Fibroblast of pulmonary artery (primary cell): ENCODE measurements at regions not wholly inside any gene's neighbourhood (a gene's known extent, or its start where the extent isn't known, plus 50 kb on each side); places are given as distances from the start of the nearest gene placed in this dataset.

Experiments
- DNase-seq: peaks from one replicate; pipeline ENCODE4 v3.0.0-alpha.2; 2010; ENCODE audit warnings: low read depth
- H3K4me3 ChIP-seq: replicated peaks from 2 replicates; pipeline ENCODE4 v1.5.1; 2011; ENCODE audit warnings: low read depth, mild to moderate bottlenecking, control low read depth, low read length, moderate library complexity
- CTCF ChIP-seq: IDR thresholded peaks from 2 replicates; pipeline ENCODE4 v1.5.1; 2011; ENCODE audit warnings: mild to moderate bottlenecking, control low read depth, low read length, inconsistent platforms; ENCODE audit errors: missing control alignments

- no peak for TF ChIP-seq CTCF
- no peak overlapping the region for H3K4me3 ChIP-seq
- DNase-seq: no peak
Measured at GRCh38 chr5:72648480-72648879, 141.3 kb upstream of the ZNF366 start.

- no peak overlapping the region for H3K4me3 ChIP-seq
- no peak for TF ChIP-seq CTCF
- DNase-seq: no peak
Measured at GRCh38 chr5:72647806-72648205, 140.6 kb upstream of the ZNF366 start.

GRCh38 chr5:72646246-72646866 is 139.1 kb upstream of the ZNF366 start:
- TF ChIP-seq CTCF: no peak
- no peak overlapping the region for H3K4me3 ChIP-seq
- no peak for DNase-seq

GRCh38 chr5:72645064-72645846 is 138.0 kb upstream of the ZNF366 start:
- H3K4me3 ChIP-seq: no peak overlapping the region
- TF ChIP-seq CTCF: no peak
- no peak for DNase-seq

- no peak for TF ChIP-seq CTCF
- DNase-seq: no peak
- no peak overlapping the region for H3K4me3 ChIP-seq
Measured at GRCh38 chr5:72644296-72644695, 137.1 kb upstream of the ZNF366 start.

GRCh38 chr5:72641164-72641563 is 134.0 kb upstream of the ZNF366 start:
- H3K4me3 ChIP-seq: no peak overlapping the region
- TF ChIP-seq CTCF: no peak
- DNase-seq: no peak
